ENCODE measurements at regions not wholly inside any gene's neighbourhood (a gene's known extent, or its start where the extent isn't known, plus 50 kb on each side); places are given as distances from the start of the nearest gene placed in this dataset.

- no peaks in the 10 kb centered on the region for H3K79me2 ChIP-seq (ENCODE audit: control insufficient read depth in 1 of 2, insufficient read depth in 2 of 2, low read length in 2 of 2)
- TF ChIP-seq CHD1 (IDR thresholded peaks at IDR 0.05; ENCODE audit: low read depth, low read length) = no peak
- no peak for TF ChIP-seq GTF2F1 (IDR thresholded peaks at IDR 0.05; ENCODE audit: borderline replicate concordance, low read depth, low read length)
- TF ChIP-seq, protein P1, sequence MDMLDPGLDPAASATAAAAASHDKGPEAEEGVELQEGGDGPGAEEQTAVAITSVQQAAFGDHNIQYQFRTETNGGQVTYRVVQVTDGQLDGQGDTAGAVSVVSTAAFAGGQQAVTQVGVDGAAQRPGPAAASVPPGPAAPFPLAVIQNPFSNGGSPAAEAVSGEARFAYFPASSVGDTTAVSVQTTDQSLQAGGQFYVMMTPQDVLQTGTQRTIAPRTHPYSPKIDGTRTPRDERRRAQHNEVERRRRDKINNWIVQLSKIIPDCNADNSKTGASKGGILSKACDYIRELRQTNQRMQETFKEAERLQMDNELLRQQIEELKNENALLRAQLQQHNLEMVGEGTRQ (IDR thresholded peaks at IDR 0.05; ENCODE audit: low read length) = no peak
- no peak for TF ChIP-seq ZNF274 (IDR thresholded peaks at IDR 0.05; ENCODE audit: borderline replicate concordance, extremely low read depth, low read length)
- TF ChIP-seq SRF (IDR thresholded peaks at IDR 0.05; ENCODE audit: low read depth, low read length) = no peak
- TF ChIP-seq FOSL1 (IDR thresholded peaks at IDR 0.05; ENCODE audit: insufficient read depth, low read depth, low read length) = no peak
- no peak for TF ChIP-seq RXRA (IDR thresholded peaks at IDR 0.05; ENCODE audit: insufficient read depth, low read depth, low read length)
- peaks cover 0 to under 1% (median 0%) of the 10 kb centered on the region in 4 experiments; a peak in 1 of 7 replicates for H3K4me1 ChIP-seq (replicated peaks in 1 of 4; ENCODE audit: control insufficient read depth in 3 of 4, insufficient read depth in 4 of 4, low read length in 3 of 4)
- no peak overlapping the region for H3K14ac ChIP-seq (ENCODE audit: insufficient read length)
- H3K27me3 ChIP-seq (replicated peaks in 1 of 4; ENCODE audit: control insufficient read depth in 3 of 4, extremely low read depth in 1 of 4, insufficient read depth in 3 of 4, low read length in 3 of 4) = no peaks in the 10 kb centered on the region
- H3K4ac ChIP-seq (replicated peaks; ENCODE audit: insufficient read length, low read depth, low read length) = no peak overlapping the region
- DNase-seq (ENCODE audit: low read depth in 1 of 2, low spot score in 2 of 2) = no peak
- FAIRE-seq = no peak
- H2BK120ac ChIP-seq (replicated peaks; ENCODE audit: low read depth, low read length) = no peak overlapping the region
- H3K23me2 ChIP-seq (ENCODE audit: low read depth, low read length) = no peaks in the 10 kb centered on the region
- no peak overlapping the region for H2BK15ac ChIP-seq (ENCODE audit: low read length)
- H2BK5ac ChIP-seq (ENCODE audit: low read depth, low read length) = no peak overlapping the region
- 98% methylated on average over 32 of the region's 37 CpGs; no CpG with 5 or more reads in 1 of the 2 experiments for WGBS, 2 experiments (ENCODE audit: extremely low coverage in 1 of 2, insufficient coverage in 1 of 2, insufficient read length in 1 of 2, insufficient replicate concordance in 2 of 2, low coverage in 1 of 2, low lambda C conversion rate in 2 of 2, missing lambda C conversion rate in 1 of 2)
- H2AFZ ChIP-seq (ENCODE audit: low read length) = no peak overlapping the region
- ChIA-PET POLR2A (ENCODE audit: partially characterized antibody) (no interaction called here), CTCF (ENCODE audit: partially characterized antibody) (no interaction called here)
- H4K8ac ChIP-seq (ENCODE audit: extremely low read depth, insufficient read depth, low read length) = no peak overlapping the region
- peaks cover 0 to 9% of the 10 kb centered on the region in 2 experiments; a peak in 1 of 4 replicates for H3K9me3 ChIP-seq (ENCODE audit: insufficient read depth in 2 of 2, low read depth in 1 of 2, low read length in 1 of 2)
- no peak overlapping the region for H3K27ac ChIP-seq (ENCODE audit: low read depth, low read length)
- no peak overlapping the region for H2BK20ac ChIP-seq (ENCODE audit: low read length)
- no peak overlapping the region for H3K23ac ChIP-seq (ENCODE audit: insufficient read length)
- H3K4me2 ChIP-seq (ENCODE audit: insufficient read depth in 1 of 2, low read depth in 2 of 2, low read length in 2 of 2) = no peak overlapping the region
- H3K56ac ChIP-seq (replicated peaks; ENCODE audit: insufficient read length, low read depth, low read length) = no peak overlapping the region
- peaks cover 0 to 4% (median 0%) of the 10 kb centered on the region in 4 experiments; a peak in 1 of 8 replicates for H3K36me3 ChIP-seq (ENCODE audit: control insufficient read depth in 2 of 4, insufficient read depth in 4 of 4, low read length in 3 of 4)
- H4K5ac ChIP-seq (ENCODE audit: insufficient read length, low read depth, low read length) = no peak overlapping the region
- no peak overlapping the region for H3K4me3 ChIP-seq (ENCODE audit: extremely low read depth in 1 of 4, insufficient read depth in 2 of 4, low read depth in 3 of 4, low read length in 4 of 4)
- H4K20me1 ChIP-seq (replicated peaks in 1 of 2; ENCODE audit: control insufficient read depth in 1 of 2, insufficient read depth in 2 of 2, low read length in 2 of 2) = no peaks in the 10 kb centered on the region
- no peak overlapping the region for H2AK5ac ChIP-seq (ENCODE audit: low read depth, low read length)
- H3K79me1 ChIP-seq (ENCODE audit: low read depth, low read length) = no peaks in the 10 kb centered on the region
- H3K18ac ChIP-seq (ENCODE audit: extremely low read depth, low read length) = no peak overlapping the region
- H2BK12ac ChIP-seq (ENCODE audit: low read depth, low read length) = no peak overlapping the region
- no peak overlapping the region for H4K91ac ChIP-seq (replicated peaks; ENCODE audit: insufficient read length, low read length)
- no peak overlapping the region for H3K9ac ChIP-seq (replicated peaks in 1 of 4; ENCODE audit: extremely low read depth in 1 of 4, low read depth in 3 of 4, low read length in 3 of 4)
These were observed 940.8 kb upstream of the PCDH9 start for GRCh38 chr13:68170961-68171360.

All from H1 (cell line).